HG03469 (cell line): ENCODE measurements at regions not wholly inside any gene's neighbourhood (a gene's known extent, or its start where the extent isn't known, plus 50 kb on each side); places are given as distances from the start of the nearest gene placed in this dataset.

ENCODE experiments used
- ATAC-seq: cut with Tn5 transposase; IDR thresholded peaks from one replicate; pipeline ENCODE4 v1.9.1; 2021; ENCODE audit warnings: mild to moderate bottlenecking, moderate library complexity, moderate number of reproducible peaks; ENCODE audit not compliant: unreplicated experiment

DNA sequence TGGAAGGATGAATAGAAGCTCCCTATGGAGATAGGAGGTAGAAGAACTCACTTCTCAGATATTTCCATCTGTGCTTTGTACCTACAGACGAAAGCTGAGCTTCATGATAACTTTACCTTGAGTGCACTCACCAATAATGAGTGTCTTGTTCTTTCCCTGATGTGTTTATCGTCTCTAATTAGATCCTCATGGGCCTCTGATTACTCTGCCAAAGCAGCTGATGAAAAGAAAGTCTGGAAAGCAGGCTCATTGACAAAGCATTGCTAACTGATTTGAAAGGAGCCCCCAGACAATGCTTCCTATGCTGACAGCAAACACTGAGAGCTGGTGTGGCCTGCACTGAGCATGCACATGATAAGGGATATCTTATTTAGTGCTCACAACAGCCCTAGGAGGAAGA is 183.9 kb upstream of the GHITM start:
- no peak for ATAC-seq

DNA sequence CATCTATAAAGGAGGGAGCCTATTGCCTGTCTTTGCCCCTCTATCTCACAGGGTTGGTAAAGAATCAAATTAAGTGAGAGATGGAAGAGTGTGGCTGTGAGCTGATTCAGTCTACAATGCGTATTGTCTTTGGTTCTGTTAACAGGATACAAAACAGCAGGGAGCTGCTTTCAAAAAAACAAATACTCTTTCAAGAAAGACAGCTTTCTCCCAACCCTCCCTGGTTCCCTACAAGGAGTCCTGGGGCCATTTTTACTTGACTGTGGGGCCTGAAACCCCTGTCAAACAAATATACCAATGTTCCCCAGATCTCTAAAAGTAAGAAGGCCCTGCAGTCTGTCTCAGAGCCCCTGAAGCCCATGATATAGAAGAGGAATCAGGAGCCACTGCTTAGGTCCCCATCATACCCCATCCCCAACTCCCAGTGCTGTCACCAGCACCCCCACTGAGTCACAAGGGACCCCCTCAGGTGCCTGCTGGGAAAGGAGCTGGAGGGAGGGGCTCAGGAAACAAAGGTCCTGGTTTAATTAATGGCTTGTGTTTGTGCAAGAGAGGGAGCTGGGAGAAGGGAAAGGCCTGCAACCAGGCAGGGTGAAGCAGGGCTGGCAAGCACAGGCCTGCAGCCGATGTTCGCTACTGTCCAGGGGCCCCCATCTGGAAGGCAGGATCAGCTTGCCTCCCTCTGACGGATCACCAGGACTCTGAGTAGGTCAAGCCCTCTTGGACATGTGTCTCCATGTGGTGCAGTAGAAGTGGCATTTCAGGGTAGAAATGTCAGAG is 182.0 kb upstream of the GHITM start:
- no peak for ATAC-seq

GRCh38 chr10:83959328-83959727 is 180.0 kb upstream of the GHITM start:
- no peak for ATAC-seq

DNA sequence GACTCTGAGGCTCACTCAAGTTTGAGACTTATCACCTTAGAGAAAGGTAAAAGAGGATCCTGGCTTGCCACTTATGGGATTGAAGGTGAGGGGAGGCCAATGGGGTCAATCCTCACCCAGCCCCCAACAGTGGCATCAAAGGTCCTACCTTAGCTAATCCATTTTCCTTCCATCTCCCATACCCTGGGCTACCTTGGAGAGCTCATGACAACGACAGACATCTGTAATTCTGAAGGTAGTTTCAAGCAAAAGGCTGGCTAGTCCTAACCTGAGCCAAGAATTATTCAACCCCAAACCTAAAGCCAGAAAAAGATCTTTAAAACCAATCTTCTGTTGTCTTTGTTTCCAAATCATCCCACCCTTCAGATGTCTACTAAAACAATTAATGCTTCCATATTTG is 179.2 kb upstream of the GHITM start:
- no peak for ATAC-seq

GRCh38 chr10:83961620-83962019 is 177.7 kb upstream of the GHITM start:
- no peak for ATAC-seq

GRCh38 chr10:83963446-83963845 is 175.9 kb upstream of the GHITM start:
- ATAC-seq = no peak

DNA sequence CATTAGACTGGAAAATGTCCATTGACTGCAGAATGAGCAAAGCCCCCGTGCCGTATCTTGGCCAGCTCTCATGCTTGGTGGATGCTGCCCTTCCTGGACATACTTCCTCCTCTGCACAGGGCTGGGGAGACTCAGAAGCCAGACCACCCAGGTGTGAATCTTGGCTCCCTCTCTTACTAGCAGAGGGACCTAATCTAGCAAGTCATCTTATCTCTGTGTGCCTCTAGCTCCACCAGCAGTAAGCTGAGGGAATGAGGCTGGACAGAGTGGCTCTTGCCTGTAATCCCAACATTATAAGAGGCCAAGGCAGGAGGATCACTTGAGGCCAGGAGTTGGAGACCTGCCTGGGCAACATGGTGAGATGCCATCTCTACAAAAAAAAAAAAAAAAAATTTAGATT is 173.8 kb upstream of the GHITM start:
- ATAC-seq = no peak

DNA sequence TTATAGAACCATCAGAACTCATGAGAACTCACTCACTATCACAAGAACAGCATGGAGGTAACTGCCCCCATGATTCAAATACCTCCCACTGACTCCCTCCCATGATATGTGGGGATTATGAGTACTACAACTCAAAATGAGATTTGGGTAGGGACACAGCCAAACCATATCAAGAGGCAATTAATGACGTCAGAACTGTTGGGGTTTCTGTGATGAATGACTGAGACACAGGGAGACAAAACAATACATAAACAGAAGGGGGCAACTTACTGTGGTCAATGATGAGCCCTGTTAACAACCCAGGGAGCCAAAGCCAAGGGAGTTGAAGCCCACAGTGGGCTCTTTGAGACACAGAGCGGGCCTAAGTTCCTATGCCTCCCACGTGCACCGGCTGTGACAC is 171.3 kb upstream of the GHITM start:
- no peak for ATAC-seq

GRCh38 chr10:83978681-83979383 is 160.5 kb upstream of the GHITM start:
- no peak for ATAC-seq

DNA sequence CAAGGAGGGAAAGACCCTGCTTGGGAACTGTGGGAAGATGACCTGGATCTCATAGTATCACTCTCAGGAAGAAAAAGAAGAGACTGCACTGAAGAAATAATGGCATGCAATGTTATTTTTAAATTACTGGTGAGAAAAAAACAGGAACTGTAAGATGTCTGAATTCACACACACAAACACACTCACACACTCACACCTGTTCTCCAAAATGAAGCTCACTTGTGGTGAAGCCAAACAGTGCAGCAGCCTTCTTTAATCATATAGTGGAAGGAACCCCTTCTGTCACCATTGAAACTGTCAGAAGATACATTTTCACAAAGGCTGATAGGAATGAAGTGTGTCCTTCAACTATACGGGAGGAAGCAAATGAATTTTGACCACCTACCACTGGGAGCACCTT is 156.5 kb upstream of the GHITM start:
- ATAC-seq = no peak

DNA sequence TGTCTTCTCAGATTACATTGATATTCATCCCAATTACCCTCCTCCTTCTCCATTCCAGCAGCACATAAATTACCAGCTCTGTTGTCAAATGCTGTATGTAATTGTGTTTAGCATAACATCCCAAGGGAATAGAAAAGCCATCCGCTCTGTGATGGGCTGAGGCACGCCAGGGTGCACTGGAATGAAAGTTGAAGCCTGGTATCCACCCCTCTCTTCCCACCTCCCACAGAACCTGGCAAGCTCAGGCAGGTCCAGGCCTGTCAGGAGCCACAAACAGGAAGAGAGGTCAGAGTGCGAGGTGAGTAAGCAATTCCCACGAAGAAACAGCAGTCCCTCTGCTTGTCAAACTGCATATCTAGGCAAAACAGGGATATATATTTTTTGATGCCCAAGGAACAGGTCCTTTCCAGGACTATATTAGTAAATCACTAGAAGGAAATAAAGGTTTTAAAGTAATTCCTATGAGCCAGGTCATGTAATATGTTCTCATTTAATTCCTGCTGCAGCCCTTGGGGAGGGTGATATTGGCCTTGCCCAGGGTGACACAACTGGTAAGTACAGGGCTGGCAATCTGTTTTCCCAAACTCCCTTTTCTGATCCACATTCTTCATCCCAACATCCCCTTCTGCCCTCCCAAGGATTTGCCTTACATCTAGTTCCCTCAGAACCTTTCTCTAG is 155.6 kb upstream of the GHITM start:
- no peak for ATAC-seq

GRCh38 chr10:83984256-83984640 is 155.1 kb upstream of the GHITM start:
- no peak for ATAC-seq

- no peak for ATAC-seq
These were observed 152.5 kb upstream of the GHITM start for GRCh38 chr10:83986800-83987199.

GRCh38 chr10:83987216-83987615 is 152.1 kb upstream of the GHITM start:
- no peak for ATAC-seq

DNA sequence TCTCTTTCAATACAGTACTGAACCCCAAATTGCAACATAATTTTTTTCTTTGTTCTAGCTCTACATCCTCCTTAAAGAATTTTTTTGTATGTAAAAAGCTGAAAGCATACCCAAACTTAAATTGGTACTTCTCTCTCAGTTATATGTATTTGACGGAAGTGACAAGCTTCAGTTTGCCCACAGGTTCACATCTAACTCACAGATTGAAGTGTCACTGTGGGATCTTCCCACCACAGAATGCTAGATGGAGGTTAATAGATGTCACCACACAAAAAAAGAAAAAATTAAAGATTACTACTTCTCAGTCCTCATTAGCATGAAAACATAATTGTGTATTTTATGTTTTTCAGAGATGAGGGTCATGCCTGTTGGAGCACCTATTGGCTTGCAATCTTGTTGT is 150.9 kb upstream of the GHITM start:
- ATAC-seq = no peak

GRCh38 chr10:83990126-83990525 is 149.2 kb upstream of the GHITM start:
- peak; percentile 96 for ATAC-seq

- no peak for ATAC-seq
These were observed 147.1 kb upstream of the GHITM start for GRCh38 chr10:83991986-83992753.

DNA sequence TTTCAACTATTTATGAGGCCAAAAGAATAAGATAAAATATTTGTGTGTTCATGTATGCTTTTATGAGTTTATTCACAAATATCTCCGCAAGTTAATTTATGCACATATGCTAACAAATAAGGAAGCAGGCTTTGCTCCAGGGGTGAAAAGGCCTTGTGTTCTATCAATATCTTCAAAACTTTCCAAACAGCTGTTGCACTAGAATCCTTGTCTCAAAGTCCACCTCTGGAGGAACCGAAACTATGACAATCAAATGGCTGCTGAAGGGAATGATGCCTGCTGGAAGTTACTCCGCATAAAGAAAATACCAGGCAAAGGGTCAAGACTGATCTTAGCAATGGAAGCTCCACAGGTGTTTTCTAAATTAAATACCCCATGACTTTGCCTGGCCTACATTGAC is 145.0 kb upstream of the GHITM start:
- ATAC-seq = no peak

- ATAC-seq = no peak
These were observed 143.5 kb upstream of the GHITM start for GRCh38 chr10:83995738-83996331.

GRCh38 chr10:84004221-84004620 is 135.1 kb upstream of the GHITM start:
- ATAC-seq = no peak

- no peak for ATAC-seq
These were observed 133.9 kb upstream of the GHITM start for GRCh38 chr10:84005403-84005802.
